ENCODE measurements at regions not wholly inside any gene's neighbourhood (a gene's known extent, or its start where the extent isn't known, plus 50 kb on each side); places are given as distances from the start of the nearest gene placed in this dataset.

- Histone ChIP-seq H3K4me3 (ENCODE audit: low read length in 2 of 2) (no peak overlapping the region), H3K36me3 (ENCODE audit: control insufficient read depth in 2 of 2, insufficient read depth in 2 of 2, low read length in 2 of 2) (no peaks in the 10 kb centered on the region), H3K9ac (ENCODE audit: low read depth in 1 of 2, low read length in 2 of 2) (no peak overlapping the region), H3K27ac (ENCODE audit: low read depth in 2 of 2, low read length in 2 of 2) (peak overlapping the region in 1 of 2 donors; percentile 68), H3K27me3 (ENCODE audit: control insufficient read depth in 2 of 2, insufficient read depth in 2 of 2, low read length in 2 of 2) (no peaks in the 10 kb centered on the region), H3K4me1 (ENCODE audit: control insufficient read depth in 2 of 2, insufficient read depth in 2 of 2, low read length in 2 of 2) (peaks cover 52 to 62% of the 10 kb centered on the region in 2 donors), H3K9me3 (ENCODE audit: control insufficient read depth in 2 of 2, low read length in 2 of 2) (no peaks in the 10 kb centered on the region)
Measured at GRCh38 chr2:43136011-43136799, 90.2 kb downstream of the ZFP36L2 start.

- H3K36me3 ChIP-seq (ENCODE audit: control insufficient read depth in 2 of 2, insufficient read depth in 2 of 2, low read length in 2 of 2): no peaks in the 10 kb centered on the region
- no peak overlapping the region for H3K9ac ChIP-seq (ENCODE audit: low read depth in 1 of 2, low read length in 2 of 2)
- no peaks in the 10 kb centered on the region for H3K27me3 ChIP-seq (ENCODE audit: control insufficient read depth in 2 of 2, insufficient read depth in 2 of 2, low read length in 2 of 2)
- peaks cover 59 to 68% of the 10 kb centered on the region in 2 donors for H3K4me1 ChIP-seq (ENCODE audit: control insufficient read depth in 2 of 2, insufficient read depth in 2 of 2, low read length in 2 of 2)
- no peak overlapping the region for H3K4me3 ChIP-seq (ENCODE audit: low read length in 2 of 2)
- H3K9me3 ChIP-seq (ENCODE audit: control insufficient read depth in 2 of 2, low read length in 2 of 2): no peaks in the 10 kb centered on the region
- H3K27ac ChIP-seq (ENCODE audit: low read depth in 2 of 2, low read length in 2 of 2): peak overlapping the region; percentile 3 to 68
Measured at GRCh38 chr2:43135583-43135982, 90.8 kb downstream of the ZFP36L2 start.

- H3K9ac ChIP-seq (ENCODE audit: low read depth in 1 of 2, low read length in 2 of 2): peak overlapping the region in 1 of 2 donors; percentile 29
- peaks cover 69 to 72% of the 10 kb centered on the region in 2 donors for H3K4me1 ChIP-seq (ENCODE audit: control insufficient read depth in 2 of 2, insufficient read depth in 2 of 2, low read length in 2 of 2)
Measured at GRCh38 chr2:43134571-43134889, 91.9 kb downstream of the ZFP36L2 start.

GRCh38 chr2:43133708-43134570 lies 92.5 kb downstream of the ZFP36L2 start:
- Histone ChIP-seq H3K9me3 (ENCODE audit: control insufficient read depth in 2 of 2, low read length in 2 of 2) (no peaks in the 10 kb centered on the region), H3K4me3 (ENCODE audit: low read length in 2 of 2) (no peak overlapping the region), H3K27me3 (ENCODE audit: control insufficient read depth in 2 of 2, insufficient read depth in 2 of 2, low read length in 2 of 2) (no peaks in the 10 kb centered on the region), H3K4me1 (ENCODE audit: control insufficient read depth in 2 of 2, insufficient read depth in 2 of 2, low read length in 2 of 2) (peaks cover 69 to 73% of the 10 kb centered on the region in 2 donors), H3K9ac (ENCODE audit: low read depth in 1 of 2, low read length in 2 of 2) (peak overlapping the region; percentile 41 to 46), H3K27ac (ENCODE audit: low read depth in 2 of 2, low read length in 2 of 2) (peak overlapping the region; percentile 83 to 89), H3K36me3 (ENCODE audit: control insufficient read depth in 2 of 2, insufficient read depth in 2 of 2, low read length in 2 of 2) (no peaks in the 10 kb centered on the region)

More at GRCh38 chr2:43134571-43134889, 91.9 kb downstream of the ZFP36L2 start:
- H3K4me3 ChIP-seq (ENCODE audit: low read length in 2 of 2): no peak overlapping the region
- peak overlapping the region; percentile 83 to 89 for H3K27ac ChIP-seq (ENCODE audit: low read depth in 2 of 2, low read length in 2 of 2)
- H3K27me3 ChIP-seq (ENCODE audit: control insufficient read depth in 2 of 2, insufficient read depth in 2 of 2, low read length in 2 of 2): no peaks in the 10 kb centered on the region
- no peaks in the 10 kb centered on the region for H3K9me3 ChIP-seq (ENCODE audit: control insufficient read depth in 2 of 2, low read length in 2 of 2)
- H3K36me3 ChIP-seq (ENCODE audit: control insufficient read depth in 2 of 2, insufficient read depth in 2 of 2, low read length in 2 of 2): no peaks in the 10 kb centered on the region

GRCh38 chr2:43133336-43133707 lies 93.1 kb downstream of the ZFP36L2 start:
- H3K27ac ChIP-seq (ENCODE audit: low read depth in 2 of 2, low read length in 2 of 2): peak overlapping the region; percentile 83 to 89
- H3K36me3 ChIP-seq (ENCODE audit: control insufficient read depth in 2 of 2, insufficient read depth in 2 of 2, low read length in 2 of 2): no peaks in the 10 kb centered on the region

GRCh38 chr2:43132683-43133301 lies 93.6 kb downstream of the ZFP36L2 start:
- H3K9me3 ChIP-seq (ENCODE audit: control insufficient read depth in 2 of 2, low read length in 2 of 2): no peaks in the 10 kb centered on the region
- H3K4me3 ChIP-seq (ENCODE audit: low read length in 2 of 2): peak overlapping the region in 1 of 2 donors; percentile 26
- H3K27me3 ChIP-seq (ENCODE audit: control insufficient read depth in 2 of 2, insufficient read depth in 2 of 2, low read length in 2 of 2): no peaks in the 10 kb centered on the region
- peak overlapping the region; percentile 83 to 89 for H3K27ac ChIP-seq (ENCODE audit: low read depth in 2 of 2, low read length in 2 of 2)
- H3K36me3 ChIP-seq (ENCODE audit: control insufficient read depth in 2 of 2, insufficient read depth in 2 of 2, low read length in 2 of 2): no peaks in the 10 kb centered on the region
- peaks cover 70 to 71% of the 10 kb centered on the region in 2 donors for H3K4me1 ChIP-seq (ENCODE audit: control insufficient read depth in 2 of 2, insufficient read depth in 2 of 2, low read length in 2 of 2)
- peak overlapping the region; percentile 8 to 15 for H3K9ac ChIP-seq (ENCODE audit: low read depth in 1 of 2, low read length in 2 of 2)

More at GRCh38 chr2:43133336-43133707, 93.1 kb downstream of the ZFP36L2 start:
- Histone ChIP-seq H3K9me3 (ENCODE audit: control insufficient read depth in 2 of 2, low read length in 2 of 2) (no peaks in the 10 kb centered on the region), H3K27me3 (ENCODE audit: control insufficient read depth in 2 of 2, insufficient read depth in 2 of 2, low read length in 2 of 2) (no peaks in the 10 kb centered on the region), H3K9ac (ENCODE audit: low read depth in 1 of 2, low read length in 2 of 2) (peak overlapping the region in 1 of 2 donors; percentile 46), H3K4me1 (ENCODE audit: control insufficient read depth in 2 of 2, insufficient read depth in 2 of 2, low read length in 2 of 2) (peaks cover 69 to 70% of the 10 kb centered on the region in 2 donors), H3K4me3 (ENCODE audit: low read length in 2 of 2) (peak overlapping the region in 1 of 2 donors; percentile 26)

- peaks cover 69 to 70% of the 10 kb centered on the region in 2 donors for H3K4me1 ChIP-seq (ENCODE audit: control insufficient read depth in 2 of 2, insufficient read depth in 2 of 2, low read length in 2 of 2)
- H3K27ac ChIP-seq (ENCODE audit: low read depth in 2 of 2, low read length in 2 of 2): peak overlapping the region; percentile 83 to 89
- H3K36me3 ChIP-seq (ENCODE audit: control insufficient read depth in 2 of 2, insufficient read depth in 2 of 2, low read length in 2 of 2): no peaks in the 10 kb centered on the region
- H3K27me3 ChIP-seq (ENCODE audit: control insufficient read depth in 2 of 2, insufficient read depth in 2 of 2, low read length in 2 of 2): no peaks in the 10 kb centered on the region
- no peaks in the 10 kb centered on the region for H3K9me3 ChIP-seq (ENCODE audit: control insufficient read depth in 2 of 2, low read length in 2 of 2)
- H3K9ac ChIP-seq (ENCODE audit: low read depth in 1 of 2, low read length in 2 of 2): peak overlapping the region; percentile 35 to 68
- H3K4me3 ChIP-seq (ENCODE audit: low read length in 2 of 2): peak overlapping the region in 1 of 2 donors; percentile 2
Measured at GRCh38 chr2:43131890-43132682, 94.3 kb downstream of the ZFP36L2 start.

GRCh38 chr2:43131051-43131889 lies 95.1 kb downstream of the ZFP36L2 start:
- Histone ChIP-seq H3K36me3 (ENCODE audit: control insufficient read depth in 2 of 2, insufficient read depth in 2 of 2, low read length in 2 of 2) (no peaks in the 10 kb centered on the region), H3K27ac (ENCODE audit: low read depth in 2 of 2, low read length in 2 of 2) (peak overlapping the region; percentile 83 to 89), H3K4me3 (ENCODE audit: low read length in 2 of 2) (peak overlapping the region; percentile 8 to 41), H3K9ac (ENCODE audit: low read depth in 1 of 2, low read length in 2 of 2) (peak overlapping the region; percentile 52 to 68), H3K4me1 (ENCODE audit: control insufficient read depth in 2 of 2, insufficient read depth in 2 of 2, low read length in 2 of 2) (peaks cover 63 to 64% of the 10 kb centered on the region in 2 donors), H3K9me3 (ENCODE audit: control insufficient read depth in 2 of 2, low read length in 2 of 2) (no peaks in the 10 kb centered on the region), H3K27me3 (ENCODE audit: control insufficient read depth in 2 of 2, insufficient read depth in 2 of 2, low read length in 2 of 2) (no peaks in the 10 kb centered on the region)

- peaks cover 57 to 63% of the 10 kb centered on the region in 2 donors for H3K4me1 ChIP-seq (ENCODE audit: control insufficient read depth in 2 of 2, insufficient read depth in 2 of 2, low read length in 2 of 2)
- H3K27me3 ChIP-seq (ENCODE audit: control insufficient read depth in 2 of 2, insufficient read depth in 2 of 2, low read length in 2 of 2): no peaks in the 10 kb centered on the region
- peak overlapping the region; percentile 8 to 41 for H3K4me3 ChIP-seq (ENCODE audit: low read length in 2 of 2)
- H3K9ac ChIP-seq (ENCODE audit: low read depth in 1 of 2, low read length in 2 of 2): peak overlapping the region; percentile 52 to 68
- H3K27ac ChIP-seq (ENCODE audit: low read depth in 2 of 2, low read length in 2 of 2): peak overlapping the region; percentile 83 to 89
- H3K36me3 ChIP-seq (ENCODE audit: control insufficient read depth in 2 of 2, insufficient read depth in 2 of 2, low read length in 2 of 2): no peaks in the 10 kb centered on the region
- H3K9me3 ChIP-seq (ENCODE audit: control insufficient read depth in 2 of 2, low read length in 2 of 2): no peaks in the 10 kb centered on the region
Measured at GRCh38 chr2:43130548-43130875, 95.9 kb downstream of the ZFP36L2 start.

Data from mucosa of rectum (tissue), 2 donors.